OCI-LY7 (cell line): ENCODE measurements at regions not wholly inside any gene's neighbourhood (a gene's known extent, or its start where the extent isn't known, plus 50 kb on each side); places are given as distances from the start of the nearest gene placed in this dataset.

Source experiments
- CTCF ChIP-seq: fragments of 200-600 bp; sonication (generic); conservative IDR thresholded peaks from 2 replicates; pipeline ENCODE4 v1.5.1; 2014; ENCODE audit warnings: mild to moderate bottlenecking, antibody characterized with exemption, low read length, moderate library complexity, mixed read lengths
- EZH2phosphoT487 ChIP-seq: fragments of 200-600 bp; sonication (generic); IDR thresholded peaks from 2 replicates; pipeline ENCODE4 v1.6.1; 2018; ENCODE audit warnings: low read depth, borderline replicate concordance, mild to moderate bottlenecking, mixed run types, antibody characterized with exemption, low read length, moderate library complexity, mixed read lengths

DNA sequence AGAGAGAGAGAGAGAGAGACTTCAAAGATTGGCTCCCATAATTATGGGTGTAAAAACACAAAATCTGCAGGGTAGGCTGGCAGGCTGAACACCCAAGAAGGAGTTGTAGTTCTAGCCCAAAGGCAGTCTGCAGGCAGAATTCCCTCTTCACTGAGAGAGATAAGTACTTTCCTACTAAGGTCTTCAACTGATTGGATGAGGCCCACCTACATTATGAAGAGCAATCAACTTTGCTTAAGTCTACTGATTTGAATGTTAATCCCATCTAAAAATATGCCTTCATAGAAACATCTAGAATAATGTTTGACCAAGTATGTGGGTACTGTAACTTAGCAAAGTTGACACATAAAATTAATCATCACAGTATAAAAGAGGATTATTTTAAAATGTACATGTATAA lies 949.7 kb downstream of the HACE1 start:
- TF ChIP-seq CTCF = no peak
- TF ChIP-seq EZH2phosphoT487 = no peak
